GM19043 (cell line): ENCODE measurements at regions not wholly inside any gene's neighbourhood (a gene's known extent, or its start where the extent isn't known, plus 50 kb on each side); places are given as distances from the start of the nearest gene placed in this dataset.
A peak's percentile ranks its signal among the peaks of the same experiment; 100 is the strongest.
"Not testable (repeated sequence)": the region's sequence is repeated elsewhere in the genome, so short reads cannot be mapped to it uniquely, and the experiment has no call there.

ENCODE experiments used
- ATAC-seq: cut with Tn5 transposase; IDR thresholded peaks from one replicate; pipeline ENCODE4 v1.9.1; 2021; ENCODE audit warnings: low read depth; ENCODE audit not compliant: unreplicated experiment

- no peak for ATAC-seq
These were observed 434.7 kb upstream of the NDST4 start for GRCh38 chr4:115548123-115548522.

- no peak for ATAC-seq
These were observed 424.0 kb upstream of the NDST4 start for GRCh38 chr4:115537387-115537786.

GRCh38 chr4:115529126-115529525 is 415.7 kb upstream of the NDST4 start:
- no peak for ATAC-seq

DNA sequence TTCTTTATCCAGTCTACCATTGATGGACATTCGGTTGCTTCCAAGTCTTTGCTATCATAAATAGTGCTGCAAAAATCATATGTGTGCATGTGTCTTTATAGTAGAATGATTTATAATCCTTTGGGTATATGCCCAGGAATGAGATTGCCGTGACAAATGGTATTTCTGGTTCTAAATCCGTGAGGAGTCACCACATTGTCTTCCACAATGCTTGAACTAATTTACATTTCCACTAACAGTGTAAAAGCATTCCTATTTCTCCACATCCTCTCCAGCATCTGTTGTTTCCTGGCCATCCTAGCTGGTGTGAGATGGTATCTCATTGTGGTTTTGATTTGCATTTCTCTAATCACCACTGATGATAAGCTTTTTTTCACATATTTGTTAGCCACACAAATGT is 406.1 kb upstream of the NDST4 start:
- ATAC-seq, result not testable (repeated sequence)

GRCh38 chr4:115515772-115516171 is 402.4 kb upstream of the NDST4 start:
- peak; percentile 97 for ATAC-seq

DNA sequence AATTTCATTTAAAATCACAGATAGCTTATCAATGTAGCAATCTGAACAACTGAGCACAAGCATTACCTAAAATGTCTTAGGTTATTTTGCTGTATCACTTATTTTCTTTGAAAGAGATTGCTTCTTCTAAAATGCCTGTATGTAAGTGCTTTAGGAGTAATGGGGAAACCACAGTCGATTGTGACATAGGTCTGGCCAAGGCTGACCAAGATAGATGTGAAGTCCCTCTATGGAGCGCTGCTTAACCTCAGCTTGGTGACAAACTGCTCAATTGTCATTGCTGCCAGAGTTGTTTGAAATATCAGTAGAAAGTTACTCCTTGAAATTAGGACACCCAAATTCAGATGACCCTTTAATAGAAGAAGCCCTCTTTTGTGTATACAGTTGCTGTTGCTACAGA is 401.9 kb upstream of the NDST4 start:
- peak; percentile 13 for ATAC-seq

DNA sequence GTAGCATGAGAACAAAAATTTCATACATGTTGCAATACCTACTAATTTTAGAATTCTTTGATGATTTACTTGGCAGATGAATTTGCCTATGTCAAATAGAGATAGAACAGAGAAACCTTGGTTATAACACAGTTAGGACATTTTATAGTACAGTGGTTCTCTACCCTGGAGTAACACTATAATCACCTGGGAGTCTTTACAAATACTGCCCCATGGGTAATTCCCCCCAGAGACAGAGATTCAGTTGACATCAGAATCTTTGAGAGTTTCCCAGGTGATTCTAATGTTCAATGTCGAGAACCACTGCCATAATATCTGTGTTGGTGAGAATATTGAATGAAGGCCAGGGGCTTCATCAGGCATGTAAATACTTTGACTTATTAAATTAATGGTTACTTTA is 401.3 kb upstream of the NDST4 start:
- ATAC-seq, result no peak

- no peak for ATAC-seq
These were observed 391.9 kb upstream of the NDST4 start for GRCh38 chr4:115505326-115505725.

DNA sequence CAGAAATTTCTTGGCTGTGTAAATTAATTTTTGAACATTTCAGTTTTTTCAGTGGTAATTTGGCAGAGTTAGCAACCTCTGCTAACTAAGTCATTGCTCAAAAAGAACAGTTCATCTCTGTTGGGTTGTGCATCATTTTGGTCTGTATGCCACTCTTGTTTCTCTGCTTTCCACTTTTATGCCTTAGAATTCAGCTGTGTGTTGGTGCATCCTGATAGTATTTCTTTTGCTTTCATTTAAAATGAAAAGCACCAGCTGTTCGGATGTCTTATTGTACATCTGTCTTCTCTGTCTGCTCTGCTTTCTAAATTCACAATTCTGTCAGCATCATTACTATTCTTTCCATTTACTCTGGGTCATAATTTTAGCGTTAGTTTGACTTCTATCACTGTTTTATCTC is 388.2 kb upstream of the NDST4 start:
- ATAC-seq, result no peak

GRCh38 chr4:115493770-115494169 is 380.4 kb upstream of the NDST4 start:
- not testable (repeated sequence) for ATAC-seq

GRCh38 chr4:115491686-115492085 is 378.3 kb upstream of the NDST4 start:
- ATAC-seq, result no peak

GRCh38 chr4:115489279-115489678 is 375.9 kb upstream of the NDST4 start:
- no peak for ATAC-seq

DNA sequence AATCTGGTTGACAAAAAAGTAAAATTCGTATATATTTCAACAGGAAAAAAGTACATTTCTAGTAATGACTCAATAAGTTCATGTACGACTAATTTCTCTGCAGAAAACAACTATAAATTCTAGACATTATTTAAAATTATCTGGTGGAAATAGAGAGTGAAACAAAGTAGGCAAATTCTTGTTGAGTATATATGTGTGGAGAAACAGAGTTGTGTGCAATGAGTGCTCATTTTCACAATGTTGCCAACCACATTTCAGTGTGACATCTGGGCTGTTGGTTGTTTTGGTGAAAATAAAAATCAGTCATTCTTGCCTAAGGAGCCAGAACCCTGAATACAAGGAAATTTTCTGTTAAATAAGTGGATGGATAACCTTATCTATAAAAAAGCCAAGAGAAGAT is 372.0 kb upstream of the NDST4 start:
- ATAC-seq, result no peak

GRCh38 chr4:115484479-115484878 is 371.1 kb upstream of the NDST4 start:
- ATAC-seq, result no peak

DNA sequence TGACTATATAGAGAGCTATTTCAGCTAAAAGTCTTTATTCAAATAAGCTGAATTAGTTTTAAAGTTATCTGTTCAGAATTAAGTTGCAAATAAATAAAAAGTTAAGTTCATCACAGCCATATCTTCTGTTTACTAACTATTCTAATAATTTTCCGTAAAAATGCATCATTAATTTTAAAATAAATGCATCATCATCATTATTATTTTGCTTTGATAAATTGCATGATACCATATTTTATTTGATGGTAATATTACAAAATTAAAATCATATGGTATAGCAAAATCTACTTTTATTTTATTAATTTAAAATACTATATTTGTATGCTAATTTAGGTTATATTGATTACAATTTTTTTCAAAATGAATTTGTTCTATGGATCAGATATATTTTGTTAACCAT is 357.3 kb upstream of the NDST4 start:
- ATAC-seq, result no peak

- not testable (repeated sequence) for ATAC-seq
These were observed 345.9 kb upstream of the NDST4 start for GRCh38 chr4:115459301-115459700.

- no peak for ATAC-seq
These were observed 342.8 kb upstream of the NDST4 start for GRCh38 chr4:115456231-115456630.

GRCh38 chr4:115454228-115454627 is 340.8 kb upstream of the NDST4 start:
- no peak for ATAC-seq

DNA sequence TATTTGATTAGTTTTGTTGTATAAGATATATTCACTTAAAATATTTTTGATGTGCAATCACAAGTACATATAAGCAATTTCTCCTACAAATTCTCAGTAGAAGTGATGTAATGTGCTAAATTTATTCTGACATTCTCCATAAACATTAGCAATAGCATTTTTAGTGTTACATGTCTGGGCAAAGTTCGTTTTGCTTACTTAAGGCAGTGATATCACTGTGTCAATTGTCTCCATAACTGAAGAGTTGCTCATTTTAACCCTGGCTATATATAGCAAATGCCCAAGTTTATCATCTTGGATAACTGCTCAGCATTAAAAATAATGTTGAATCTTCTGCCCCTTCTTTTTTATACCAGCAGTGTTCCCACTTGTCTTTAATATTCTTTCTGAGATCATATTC is 340.0 kb upstream of the NDST4 start:
- ATAC-seq, result no peak

DNA sequence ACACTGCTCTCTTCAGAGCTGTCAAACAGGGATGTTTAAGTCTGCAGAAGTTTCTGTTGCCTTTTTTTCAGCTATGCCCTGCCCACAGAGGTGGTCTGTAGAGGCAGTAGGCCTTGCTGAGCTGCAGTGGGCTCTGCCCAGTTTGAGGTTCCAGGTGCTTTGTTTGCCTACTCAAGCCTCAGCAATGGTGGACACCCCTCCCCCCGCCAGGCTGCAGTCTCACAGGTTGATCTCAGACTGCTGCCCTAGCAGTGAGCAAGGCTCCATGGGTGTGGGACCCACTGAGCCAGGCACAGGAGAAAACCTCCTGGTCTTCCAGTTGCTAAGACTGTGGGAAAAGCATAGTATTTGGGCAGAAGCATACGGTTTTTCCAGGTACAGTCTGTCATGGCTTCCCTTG is 338.8 kb upstream of the NDST4 start:
- not testable (repeated sequence) for ATAC-seq

- peak; percentile 60 for ATAC-seq
These were observed 324.3 kb upstream of the NDST4 start for GRCh38 chr4:115437739-115438138.

GRCh38 chr4:115433491-115433890 is 320.1 kb upstream of the NDST4 start:
- no peak for ATAC-seq

- no peak for ATAC-seq
These were observed 316.6 kb upstream of the NDST4 start for GRCh38 chr4:115430024-115430423.
